ENCODE measurements at regions not wholly inside any gene's neighbourhood (a gene's known extent, or its start where the extent isn't known, plus 50 kb on each side); places are given as distances from the start of the nearest gene placed in this dataset.
"Not testable (repeated sequence)": the region's sequence is repeated elsewhere in the genome, so short reads cannot be mapped to it uniquely, and the experiment has no call there.

DNA sequence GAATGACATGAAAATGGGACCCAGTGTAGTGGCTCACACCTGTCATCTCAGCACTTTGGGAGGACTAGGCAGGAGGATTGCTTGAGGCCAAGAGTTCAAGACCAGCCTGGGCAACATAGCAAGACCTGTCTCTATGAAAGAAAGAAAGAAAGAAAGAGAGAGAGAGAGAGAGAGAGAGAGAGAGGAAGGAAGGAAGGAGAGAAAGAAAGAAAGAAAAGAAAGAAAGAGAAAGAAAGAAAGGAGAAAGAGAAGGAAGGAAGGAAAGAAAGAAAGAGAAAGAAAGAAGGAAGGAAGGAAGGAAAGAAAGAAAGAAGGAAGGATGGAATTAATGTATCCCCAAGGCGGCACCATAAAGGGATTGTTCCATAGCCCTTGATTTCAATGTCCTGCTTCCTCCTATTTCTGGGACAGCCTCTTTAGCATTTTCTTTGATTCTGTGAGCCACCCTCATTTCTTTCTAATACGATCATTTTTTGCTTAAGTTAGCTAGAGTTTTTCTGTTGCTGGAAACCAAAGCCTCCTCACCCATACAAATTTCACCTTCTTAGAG is 85.4 kb upstream of the CTNNA1 start:
- DNase-seq (ENCODE audit: extremely low read depth in 1 of 11, low read depth in 9 of 11, low spot score in 4 of 11) = not testable (repeated sequence)

DNA sequence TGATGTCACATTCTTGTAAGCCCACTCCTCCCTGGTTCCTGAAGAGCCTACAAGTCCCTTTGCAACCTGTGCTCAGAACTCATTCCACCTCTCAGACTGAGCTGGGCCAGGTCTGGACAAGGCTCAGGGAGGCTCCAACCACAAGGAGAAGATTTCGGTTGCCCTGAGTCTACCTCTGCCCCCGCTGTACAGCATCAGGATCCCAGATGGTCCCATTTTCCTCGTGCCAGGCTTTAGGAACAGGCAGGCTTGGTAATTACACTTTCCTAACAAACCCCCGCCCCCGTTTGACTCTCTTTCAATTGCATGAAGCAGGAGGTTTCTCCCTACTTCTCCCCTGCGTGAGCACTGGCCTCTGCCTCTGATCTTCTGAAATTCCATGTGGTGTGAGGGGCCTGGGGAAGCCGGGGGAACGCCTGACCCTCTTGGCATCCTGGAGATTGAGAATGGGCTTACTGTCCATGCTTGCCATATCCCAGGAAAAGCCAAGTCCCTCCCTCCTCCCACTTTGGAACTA is 86.9 kb upstream of the CTNNA1 start:
- DNase-seq (ENCODE audit: extremely low read depth in 1 of 11, low read depth in 9 of 11, low spot score in 4 of 11) = no peak

DNA sequence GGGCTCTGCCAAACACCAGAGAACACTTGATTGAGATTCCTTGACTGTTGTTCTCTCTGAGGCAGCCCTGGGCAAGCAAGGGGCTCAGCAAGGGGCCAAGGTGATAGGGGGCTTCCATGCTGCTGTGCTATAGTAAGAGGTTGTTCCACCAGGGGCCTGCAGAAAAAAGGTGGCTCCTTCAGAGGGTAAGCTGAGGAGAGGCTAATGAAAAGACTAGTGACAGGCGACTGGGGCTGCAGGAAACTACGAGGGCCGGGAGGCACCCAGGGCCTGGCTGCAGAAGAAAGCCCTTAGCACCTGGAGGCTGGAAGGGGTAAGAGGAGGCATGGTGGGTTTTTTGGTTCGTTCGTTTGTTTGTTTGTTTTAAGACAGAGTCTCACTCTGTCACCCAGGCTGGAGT is 88.0 kb upstream of the CTNNA1 start:
- DNase-seq (ENCODE audit: extremely low read depth in 1 of 11, low read depth in 9 of 11, low spot score in 4 of 11) = no peak

DNA sequence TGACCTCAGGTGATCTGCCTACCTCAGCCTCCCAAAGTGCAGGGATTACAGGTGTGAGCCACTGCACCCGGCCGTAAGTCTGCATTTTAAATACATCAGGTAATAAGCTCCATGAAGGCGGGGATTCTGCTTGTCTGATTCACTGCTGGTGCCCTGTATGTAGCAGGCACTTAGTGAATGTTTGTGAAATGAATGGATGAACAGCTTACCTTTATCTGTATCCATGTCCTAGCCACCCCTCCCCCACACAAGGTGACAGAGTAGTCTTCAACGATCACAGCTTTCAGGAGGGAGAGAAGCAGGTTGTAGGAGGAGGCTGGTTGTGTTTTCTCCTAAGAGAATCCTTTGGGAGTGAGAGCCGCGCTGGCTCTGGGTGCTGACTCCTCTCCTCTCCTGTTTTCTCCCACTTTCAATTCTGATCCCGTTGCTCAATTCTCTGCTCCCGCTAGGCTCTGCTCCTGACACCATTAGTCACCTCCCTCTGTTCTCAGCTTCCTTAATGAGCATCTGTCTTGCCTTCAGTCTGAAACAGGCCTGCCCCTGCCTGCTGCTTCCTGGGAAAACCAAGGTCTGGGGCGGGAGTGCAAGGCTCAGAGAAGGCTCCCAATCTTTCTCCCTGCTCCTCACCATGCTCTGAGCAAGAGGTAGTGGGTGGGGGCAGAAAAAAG is 88.8 kb upstream of the CTNNA1 start:
- no peak for DNase-seq (ENCODE audit: extremely low read depth in 1 of 11, low read depth in 9 of 11, low spot score in 4 of 11)

DNA sequence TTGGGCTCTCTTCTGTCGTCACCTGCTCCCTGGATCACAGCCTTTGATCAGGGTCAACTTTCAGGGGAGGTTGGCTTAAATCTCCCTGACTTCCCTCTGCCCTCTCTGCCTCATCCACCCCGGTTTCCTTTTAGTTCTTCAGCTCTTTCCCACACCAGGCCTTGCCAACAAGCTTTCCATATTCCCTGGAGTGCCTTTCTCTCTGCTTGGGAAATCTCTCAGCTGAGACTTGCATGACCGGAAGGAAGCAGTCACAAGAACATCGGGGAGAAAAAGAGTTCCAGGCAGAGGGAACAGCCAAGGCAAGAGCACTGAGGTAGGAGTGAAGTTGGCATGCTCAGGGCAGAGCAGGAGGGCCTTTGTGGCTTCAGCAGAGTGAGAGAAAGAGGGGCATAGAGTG is 88.4 kb upstream of the HSPA9 start:
- DNase-seq (ENCODE audit: extremely low read depth in 1 of 11, low read depth in 9 of 11, low spot score in 4 of 11) = no peak

DNA sequence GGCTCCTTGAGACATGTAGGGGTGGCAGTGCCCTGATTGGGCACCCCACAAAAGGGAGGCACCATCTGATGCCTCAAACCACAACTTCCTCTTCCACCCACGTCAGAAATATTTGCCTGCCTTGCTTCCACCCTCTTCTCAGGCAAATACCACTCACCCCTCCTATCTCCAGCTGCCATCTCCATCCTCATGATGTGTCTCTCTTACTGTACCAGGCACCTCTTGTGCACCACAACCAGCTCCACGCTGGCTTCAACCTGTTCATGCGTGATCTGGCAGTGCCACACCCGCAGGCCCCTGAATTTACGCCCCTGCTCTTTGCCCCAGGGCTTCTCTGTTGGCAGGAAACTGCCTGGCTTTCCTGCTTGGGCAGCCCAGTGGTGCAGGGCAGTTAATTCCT is 87.8 kb upstream of the HSPA9 start:
- no peak for DNase-seq (ENCODE audit: extremely low read depth in 1 of 11, low read depth in 9 of 11, low spot score in 4 of 11)

DNA sequence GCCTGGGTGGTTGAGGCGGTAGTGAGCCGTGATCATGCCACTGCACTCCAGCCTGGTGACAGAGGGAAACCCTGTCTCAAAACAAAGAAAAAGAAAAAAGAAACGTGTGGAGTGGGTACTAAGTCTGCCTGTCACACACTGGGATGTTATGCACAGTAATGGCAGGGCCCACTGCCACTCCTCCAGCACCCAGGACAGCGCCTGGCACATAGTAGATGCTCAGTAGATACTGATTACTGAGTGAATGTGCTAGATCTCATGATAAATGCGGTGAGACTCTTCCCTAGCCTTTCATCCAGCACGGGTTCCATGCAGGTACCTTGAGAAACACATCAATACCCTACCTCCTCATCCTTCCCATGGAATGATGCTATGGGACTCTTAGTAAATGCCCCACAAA is 87.4 kb upstream of the HSPA9 start:
- no peak for DNase-seq (ENCODE audit: extremely low read depth in 1 of 11, low read depth in 9 of 11, low spot score in 4 of 11)

DNA sequence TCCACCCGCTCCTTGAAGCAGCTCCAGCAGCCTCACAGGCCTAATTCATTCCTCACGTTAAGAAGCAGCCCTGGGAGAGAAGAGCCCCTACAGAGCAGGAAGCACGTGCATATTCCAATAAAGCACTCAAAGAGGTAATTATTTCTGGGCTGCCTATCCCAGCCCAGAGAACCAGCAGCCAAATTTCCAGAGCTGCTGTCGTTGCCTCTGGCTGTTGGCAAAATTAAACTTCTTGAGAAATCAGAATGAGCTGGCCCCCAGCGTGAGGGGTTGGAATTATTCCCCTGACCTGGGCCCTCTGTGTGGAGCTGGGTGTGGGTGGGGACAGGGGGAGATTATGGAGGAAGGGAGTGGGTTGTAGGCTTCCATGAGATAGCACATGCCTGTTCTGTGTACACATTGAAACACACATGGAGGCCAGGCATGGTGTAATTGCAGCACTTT is 86.8 kb upstream of the HSPA9 start:
- no peak for DNase-seq (ENCODE audit: extremely low read depth in 1 of 11, low read depth in 9 of 11, low spot score in 4 of 11)

DNA sequence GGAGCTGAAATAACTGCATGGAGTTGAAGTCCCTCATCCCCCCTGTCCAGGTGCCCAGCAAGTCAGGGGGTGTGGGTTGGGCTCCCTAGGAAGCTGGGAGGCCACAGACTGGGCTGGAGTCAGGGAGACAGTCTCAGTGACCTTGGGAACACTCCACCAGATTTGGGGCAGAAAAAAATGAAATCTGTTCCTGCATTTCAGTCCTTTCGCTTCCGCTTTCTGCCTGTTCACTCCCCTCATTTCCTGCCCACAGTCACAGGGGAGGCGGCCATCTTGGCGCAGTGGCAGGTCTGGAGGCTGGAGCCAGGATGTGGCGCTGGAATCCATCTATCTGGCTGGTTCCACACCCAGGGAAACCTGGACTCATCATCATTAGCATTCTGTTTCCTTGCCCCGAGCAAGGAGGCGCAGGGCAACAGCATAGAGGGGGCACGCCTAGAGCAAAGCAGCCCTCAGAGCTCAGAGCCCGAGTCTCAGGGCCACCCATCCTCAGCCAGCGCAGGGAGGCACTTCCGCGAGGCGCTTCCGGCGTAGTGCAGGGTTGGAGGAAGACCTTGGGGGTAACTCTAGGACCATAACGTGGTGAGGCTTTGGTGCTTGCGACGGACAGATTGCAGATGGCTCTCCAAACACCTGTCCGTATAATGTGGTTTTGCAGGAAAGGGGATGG is 86.2 kb upstream of the HSPA9 start:
- DNase-seq (ENCODE audit: extremely low read depth in 1 of 11, low read depth in 9 of 11, low spot score in 4 of 11) = no peak

DNA sequence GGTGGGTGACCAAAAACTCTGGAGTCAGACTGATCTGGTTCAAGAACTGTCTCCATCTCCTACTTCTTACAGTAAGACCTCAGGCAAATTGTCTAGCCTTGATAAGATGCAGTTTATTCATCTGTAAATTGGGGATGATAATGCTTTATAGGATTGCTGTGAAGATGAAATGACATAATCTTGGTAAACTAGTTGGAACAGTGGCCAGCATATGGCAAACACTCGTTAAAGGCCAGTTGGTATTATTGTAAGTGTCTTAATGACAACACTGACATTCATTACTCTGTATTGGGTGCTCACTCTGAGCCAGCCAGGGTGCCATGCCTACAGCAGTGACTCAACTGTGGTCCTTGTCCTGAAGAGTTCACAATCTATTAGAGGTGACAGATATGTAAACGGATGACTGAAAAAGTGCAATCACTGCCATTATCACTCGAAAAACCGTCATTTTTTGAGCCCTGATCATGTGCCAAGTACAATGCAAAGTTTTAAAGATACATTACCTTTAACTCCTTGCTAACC is 84.9 kb upstream of the HSPA9 start:
- DNase-seq (ENCODE audit: extremely low read depth in 1 of 11, low read depth in 9 of 11, low spot score in 4 of 11) = no peak

DNA sequence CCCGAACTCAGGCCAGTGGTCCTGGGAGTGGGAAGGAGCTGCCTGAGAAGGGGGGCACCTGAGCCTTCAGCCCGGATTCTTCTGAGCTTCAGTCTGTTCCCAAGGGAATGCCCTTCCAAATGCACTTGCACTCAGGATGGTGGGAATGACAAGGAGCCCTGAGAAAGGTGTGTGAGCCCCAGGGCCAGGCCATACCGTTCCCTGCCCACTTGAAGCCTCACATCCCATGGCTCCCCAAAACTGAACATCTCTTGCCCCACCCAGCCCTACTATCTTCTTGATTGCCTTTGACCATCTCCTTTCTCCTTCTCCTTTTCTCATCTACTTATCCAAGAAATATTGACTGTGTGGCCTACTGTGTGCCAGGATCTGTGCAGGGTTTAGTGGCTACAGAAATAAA is 84.4 kb upstream of the HSPA9 start:
- no peak for DNase-seq (ENCODE audit: extremely low read depth in 1 of 11, low read depth in 9 of 11, low spot score in 4 of 11)

DNA sequence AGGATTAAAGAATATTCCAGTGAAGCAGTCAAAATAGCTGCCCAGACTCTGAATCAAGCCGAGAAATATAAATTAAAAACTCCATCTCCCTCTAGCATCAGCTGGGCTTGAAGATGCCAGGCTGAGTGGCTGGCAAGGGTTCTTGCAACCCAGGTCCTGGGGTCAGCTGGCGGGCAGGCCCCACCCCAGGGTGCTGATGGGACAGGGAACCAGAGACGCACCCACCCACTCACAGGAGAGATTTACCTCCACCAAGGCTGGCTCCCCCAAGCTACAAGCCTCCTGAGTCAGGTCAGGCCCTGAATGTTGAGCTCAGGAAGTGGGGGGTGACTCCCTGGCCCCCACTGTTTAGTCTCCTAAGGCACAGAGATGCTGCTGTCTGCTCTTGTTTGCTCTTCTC is 83.9 kb upstream of the HSPA9 start:
- DNase-seq (ENCODE audit: extremely low read depth in 1 of 11, low read depth in 9 of 11, low spot score in 4 of 11) = no peak

DNA sequence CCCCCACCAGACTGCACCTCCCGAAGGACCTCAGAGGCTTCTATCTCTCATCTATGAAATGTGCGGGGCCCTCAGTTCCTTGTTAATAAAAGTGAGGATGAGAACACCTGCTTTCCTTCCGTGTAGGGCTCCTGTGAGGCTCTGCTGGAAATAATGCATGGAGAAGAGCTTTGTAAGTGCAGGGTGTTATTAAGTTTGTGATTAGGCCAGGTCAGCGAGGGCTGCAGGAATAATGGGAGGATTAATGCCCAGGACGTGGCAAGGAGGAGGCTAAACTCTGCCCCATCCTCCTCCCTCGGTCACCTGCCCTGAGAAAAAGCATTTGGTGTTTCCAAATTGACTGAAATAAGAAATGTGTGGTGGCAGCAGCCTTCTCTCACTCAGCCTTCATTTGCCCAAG is 83.5 kb upstream of the HSPA9 start:
- no peak for DNase-seq (ENCODE audit: extremely low read depth in 1 of 11, low read depth in 9 of 11, low spot score in 4 of 11)

DNA sequence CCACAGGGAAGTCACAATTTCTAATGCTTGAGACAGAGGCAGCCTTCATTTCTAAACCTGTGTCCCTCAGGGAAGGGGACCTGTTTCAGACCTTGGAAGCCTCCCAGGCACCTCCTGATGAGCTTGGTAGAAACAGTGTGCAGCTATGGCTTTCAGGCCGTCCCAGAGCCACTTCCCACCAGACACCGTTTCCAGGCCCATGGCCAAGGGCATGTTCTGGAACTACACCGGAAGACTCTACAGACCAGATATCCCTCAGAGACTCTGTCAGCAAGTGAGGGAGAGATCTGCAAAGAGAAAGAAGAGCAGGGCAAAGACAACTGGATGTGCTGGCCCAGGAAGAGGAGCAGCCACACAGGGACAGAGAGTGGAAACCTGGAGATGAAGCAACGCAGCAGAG is 82.2 kb upstream of the HSPA9 start:
- no peak for DNase-seq (ENCODE audit: extremely low read depth in 1 of 11, low read depth in 9 of 11, low spot score in 4 of 11)

DNA sequence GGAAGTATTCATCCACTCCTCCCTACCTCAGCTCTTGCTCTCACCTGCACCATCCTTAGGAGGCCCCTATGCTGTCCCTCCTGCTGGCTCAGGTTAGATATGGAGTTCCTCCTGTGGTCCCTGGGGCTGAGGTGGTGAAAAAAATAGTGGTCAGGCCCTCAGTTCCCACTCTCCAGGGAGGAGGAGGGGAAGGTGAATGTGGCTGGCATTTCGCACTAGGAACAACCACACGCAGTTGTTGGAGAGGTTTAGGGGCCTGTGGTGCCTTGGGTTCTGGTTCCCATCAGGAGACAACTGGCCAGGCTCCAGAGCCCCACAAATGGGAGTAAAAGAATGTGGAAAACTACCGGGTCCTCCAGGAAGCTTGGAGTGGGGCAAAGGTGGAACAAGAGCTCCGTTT is 81.7 kb upstream of the HSPA9 start:
- no peak for DNase-seq (ENCODE audit: extremely low read depth in 1 of 11, low read depth in 9 of 11, low spot score in 4 of 11)

DNA sequence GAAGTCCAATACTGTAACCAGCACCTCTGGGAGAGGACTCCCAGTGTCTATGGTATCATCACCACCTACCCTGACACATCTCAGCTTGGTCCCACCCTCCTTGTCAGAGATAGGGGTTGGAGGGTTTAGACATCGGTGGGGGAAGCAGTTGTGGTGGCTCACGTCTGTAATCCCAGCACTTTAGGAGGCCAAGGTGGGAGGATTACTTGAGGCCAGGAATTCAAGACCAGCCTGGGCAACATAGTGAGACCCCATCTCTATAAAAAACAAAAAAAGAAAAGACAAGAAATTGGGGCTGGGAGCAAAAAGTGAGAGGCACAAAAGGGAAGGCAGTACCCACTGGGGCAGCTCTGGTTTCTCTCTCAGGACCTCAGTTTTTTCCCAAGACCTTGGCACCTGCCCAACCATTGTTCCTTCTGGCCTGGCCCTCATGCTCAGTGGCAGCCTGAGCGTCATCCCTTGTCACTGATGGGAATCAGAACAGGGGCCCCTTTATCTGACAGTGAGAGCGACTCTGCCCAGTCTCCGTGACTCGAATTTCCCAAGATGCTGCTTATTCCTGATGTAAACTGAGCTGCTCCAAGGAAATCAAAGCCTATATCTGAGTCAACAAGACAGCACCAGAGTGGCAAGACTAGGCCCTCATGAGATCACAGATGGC is 80.5 kb upstream of the HSPA9 start:
- DNase-seq (ENCODE audit: extremely low read depth in 1 of 11, low read depth in 9 of 11, low spot score in 4 of 11) = no peak

DNA sequence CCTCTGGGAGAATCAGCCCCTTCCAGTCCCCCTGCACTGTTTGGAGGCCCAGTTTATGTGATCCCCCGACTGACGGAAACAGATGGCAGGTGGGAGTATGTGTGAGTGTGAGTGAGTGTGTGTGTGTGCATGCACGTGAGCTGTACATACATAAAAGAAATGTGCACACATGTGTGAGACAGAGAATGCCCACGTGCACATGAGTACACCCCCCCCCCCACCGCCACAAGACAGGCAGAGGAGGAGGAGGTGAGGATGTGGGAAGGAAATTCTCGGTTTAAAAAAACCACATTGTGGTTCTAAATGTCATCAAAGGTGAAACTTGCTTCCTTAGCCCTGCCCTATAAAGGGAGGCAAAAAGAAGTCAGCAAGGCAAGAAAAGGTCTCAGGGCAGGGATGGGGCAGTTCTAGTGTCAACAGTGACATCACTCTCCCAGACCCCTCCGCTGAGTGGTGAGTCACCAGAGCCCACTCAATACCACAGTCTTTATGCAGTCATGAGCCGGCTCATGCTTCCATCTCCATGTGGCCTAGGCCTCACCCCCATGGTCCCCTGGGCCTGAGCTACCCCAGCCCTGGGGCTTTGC is 79.2 kb upstream of the HSPA9 start:
- no peak for DNase-seq (ENCODE audit: extremely low read depth in 1 of 11, low read depth in 9 of 11, low spot score in 4 of 11)

DNA sequence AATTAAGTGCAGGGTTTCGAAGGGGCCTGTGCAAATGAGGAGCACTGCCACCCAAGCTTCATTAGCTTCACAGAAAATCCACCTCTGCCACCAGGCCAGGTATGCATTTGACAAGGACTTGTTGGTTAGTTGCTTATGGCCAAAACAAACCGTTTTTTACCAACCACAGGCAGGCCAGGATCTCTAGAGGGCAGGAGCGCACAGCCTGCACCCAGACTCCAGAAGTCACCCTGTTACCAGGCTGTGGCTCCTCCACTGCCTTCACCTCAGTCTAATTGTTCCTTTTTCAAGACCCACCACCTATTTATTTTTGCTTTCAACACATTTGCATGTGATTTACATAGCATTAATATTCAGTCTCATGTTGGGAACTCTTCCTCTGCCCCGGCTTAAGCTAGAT is 78.3 kb upstream of the HSPA9 start:
- no peak for DNase-seq (ENCODE audit: extremely low read depth in 1 of 11, low read depth in 9 of 11, low spot score in 4 of 11)

DNA sequence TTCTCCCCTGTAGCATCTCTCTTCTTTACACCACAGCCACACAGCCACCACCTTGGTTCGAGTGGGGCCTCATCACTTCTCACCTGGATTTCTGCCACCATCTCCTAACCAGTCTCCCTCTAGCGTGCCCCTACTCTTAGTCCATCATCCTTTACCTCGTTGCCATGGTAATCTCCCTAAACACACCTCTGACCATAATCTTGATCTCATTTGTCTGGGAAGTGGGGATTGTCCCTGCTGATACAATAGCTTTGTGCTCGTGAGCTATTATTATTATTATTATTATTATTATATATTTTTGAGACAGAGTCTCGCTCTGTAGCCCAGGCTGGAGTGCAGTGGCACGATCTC is 76.5 kb upstream of the HSPA9 start:
- DNase-seq (ENCODE audit: extremely low read depth in 1 of 11, low read depth in 9 of 11, low spot score in 4 of 11) = no peak

All from renal cortex interstitium (tissue), 11 donors.